ENCODE measurements at regions not wholly inside any gene's neighbourhood (a gene's known extent, or its start where the extent isn't known, plus 50 kb on each side); places are given as distances from the start of the nearest gene placed in this dataset.

DNA sequence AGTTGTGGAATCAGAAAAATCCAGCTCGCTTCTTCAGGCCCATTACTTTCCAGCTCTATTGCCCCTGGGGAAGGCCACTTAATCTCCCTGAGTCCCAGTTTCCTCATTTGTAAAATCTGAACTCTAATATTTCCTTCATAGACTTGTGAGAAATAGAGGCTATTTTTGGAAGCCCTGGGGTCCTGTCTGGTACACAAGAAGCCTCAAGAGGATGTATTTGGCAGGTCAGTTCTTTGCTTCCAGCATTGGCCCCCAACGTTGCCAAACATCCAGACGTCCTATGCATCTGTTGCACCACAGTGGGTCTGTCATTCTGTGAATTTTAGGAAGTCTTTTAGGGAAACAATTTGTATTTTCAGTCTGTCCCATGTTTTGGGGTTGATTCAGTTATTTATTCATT, 525.9 kb downstream of the EBF1 start (continued):
- TF ChIP-seq, protein P1, sequence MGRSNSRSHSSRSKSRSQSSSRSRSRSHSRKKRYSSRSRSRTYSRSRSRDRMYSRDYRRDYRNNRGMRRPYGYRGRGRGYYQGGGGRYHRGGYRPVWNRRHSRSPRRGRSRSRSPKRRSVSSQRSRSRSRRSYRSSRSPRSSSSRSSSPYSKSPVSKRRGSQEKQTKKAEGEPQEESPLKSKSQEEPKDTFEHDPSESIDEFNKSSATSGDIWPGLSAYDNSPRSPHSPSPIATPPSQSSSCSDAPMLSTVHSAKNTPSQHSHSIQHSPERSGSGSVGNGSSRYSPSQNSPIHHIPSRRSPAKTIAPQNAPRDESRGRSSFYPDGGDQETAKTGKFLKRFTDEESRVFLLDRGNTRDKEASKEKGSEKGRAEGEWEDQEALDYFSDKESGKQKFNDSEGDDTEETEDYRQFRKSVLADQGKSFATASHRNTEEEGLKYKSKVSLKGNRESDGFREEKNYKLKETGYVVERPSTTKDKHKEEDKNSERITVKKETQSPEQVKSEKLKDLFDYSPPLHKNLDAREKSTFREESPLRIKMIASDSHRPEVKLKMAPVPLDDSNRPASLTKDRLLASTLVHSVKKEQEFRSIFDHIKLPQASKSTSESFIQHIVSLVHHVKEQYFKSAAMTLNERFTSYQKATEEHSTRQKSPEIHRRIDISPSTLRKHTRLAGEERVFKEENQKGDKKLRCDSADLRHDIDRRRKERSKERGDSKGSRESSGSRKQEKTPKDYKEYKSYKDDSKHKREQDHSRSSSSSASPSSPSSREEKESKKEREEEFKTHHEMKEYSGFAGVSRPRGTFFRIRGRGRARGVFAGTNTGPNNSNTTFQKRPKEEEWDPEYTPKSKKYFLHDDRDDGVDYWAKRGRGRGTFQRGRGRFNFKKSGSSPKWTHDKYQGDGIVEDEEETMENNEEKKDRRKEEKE (IDR thresholded peaks at IDR 0.05) = no peak
- no peak for TF ChIP-seq ZNF217 (IDR thresholded peaks at IDR 0.05)
- TF ChIP-seq, protein P2, sequence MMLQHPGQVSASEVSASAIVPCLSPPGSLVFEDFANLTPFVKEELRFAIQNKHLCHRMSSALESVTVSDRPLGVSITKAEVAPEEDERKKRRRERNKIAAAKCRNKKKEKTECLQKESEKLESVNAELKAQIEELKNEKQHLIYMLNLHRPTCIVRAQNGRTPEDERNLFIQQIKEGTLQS (IDR thresholded peaks at IDR 0.05; ENCODE audit: borderline replicate concordance, extremely low read depth, low read depth, low read length) = no peak

- Histone ChIP-seq H3K79me2 (ENCODE audit: control insufficient read depth, insufficient read depth, low read length) (no peaks in the 10 kb centered on the region), H3K9me3 (replicated peaks; ENCODE audit: control insufficient read depth, insufficient read depth, low read length) (no peaks in the 10 kb centered on the region; the same call in 2 of the 3 replicates), H3K27ac (ENCODE audit: control insufficient read depth, insufficient read depth) (no peak overlapping the region), H3K27me3 (replicated peaks in 1 of 2; ENCODE audit: control insufficient read depth in 2 of 2, insufficient read depth in 2 of 2, low read length in 1 of 2) (no peaks in the 10 kb centered on the region; a peak in 1 of 4 replicates), H3K4me1 (ENCODE audit: control insufficient read depth, insufficient read depth, low read length) (no peaks in the 10 kb centered on the region), H3K36me3 (ENCODE audit: control insufficient read depth in 2 of 2, insufficient read depth in 2 of 2, low read length in 1 of 2) (no peaks in the 10 kb centered on the region), H3K4me2 (ENCODE audit: control insufficient read depth, insufficient read depth) (no peak overlapping the region), H4K20me1 (ENCODE audit: control insufficient read depth, insufficient read depth) (no peaks in the 10 kb centered on the region), H2AFZ (ENCODE audit: control insufficient read depth, low read depth, low read length) (no peak overlapping the region), H3K4me3 (no peak overlapping the region), H3K9ac (ENCODE audit: control insufficient read depth, insufficient read depth, low read length) (no peak overlapping the region)
- 87% methylated on average over 1 of the region's 1 CpG for WGBS (ENCODE audit: insufficient coverage, insufficient replicate concordance, low lambda C conversion rate, missing lambda C conversion rate)
- no peak for FAIRE-seq
- in situ Hi-C loops (cut with MboI) = no loop called here
- ChIA-PET SMC1A (ENCODE audit: uncharacterized antibody, unreplicated experiment) (interaction anchor here (1.4 kb wide), 1 partner anchor 46 kb away, joined by 3 read pairs; no protein-coding TSS in a partner anchor), POLR2A (no interaction called here), CTCF (no interaction called here), RAD21 (ENCODE audit: unreplicated experiment) (interaction anchor here (0.7 kb wide), 1 partner anchor 163 kb away, joined by 3 read pairs; no protein-coding TSS in a partner anchor)
- DNase-seq (ENCODE audit: low read depth, low spot score) = no peak
- no peak for ATAC-seq
- intact Hi-C loops (cut with micrococcal nuclease; ENCODE audit: unreplicated experiment) = no loop called here
- BruUV-seq (replicated peaks) = no TSS peak
- TF ChIP-seq PML (IDR thresholded peaks at IDR 0.05; ENCODE audit: low read length) (no peak), SMAD1 (IDR thresholded peaks at IDR 0.05; ENCODE audit: low read depth, partially characterized antibody) (no peak), POU2F2 (IDR thresholded peaks at IDR 0.05; ENCODE audit: borderline replicate concordance, low read depth, low read length) (no peak), BMI1 (IDR thresholded peaks at IDR 0.05; ENCODE audit: borderline replicate concordance) (no peak), TBL1XR1 (IDR thresholded peaks at IDR 0.05; ENCODE audit: low read depth, low read length) (no peak), ESRRA (IDR thresholded peaks at IDR 0.05; ENCODE audit: low read length) (no peak), TARDBP (IDR thresholded peaks at IDR 0.05; ENCODE audit: borderline replicate concordance) (no peak), USF2 (IDR thresholded peaks at IDR 0.05; ENCODE audit: borderline replicate concordance, low read depth, low read length) (no peak), CHD1 (IDR thresholded peaks at IDR 0.05; ENCODE audit: low read depth, low read length) (no peak), NFIC (IDR thresholded peaks at IDR 0.05; ENCODE audit: low read depth, low read length) (no peak), POLR2A (IDR thresholded peaks at IDR 0.05; ENCODE audit: low read depth, low read length) (no peak), MTA3 (IDR thresholded peaks at IDR 0.05; ENCODE audit: borderline replicate concordance, low read length) (no peak)
- TF ChIP-seq, protein P3, sequence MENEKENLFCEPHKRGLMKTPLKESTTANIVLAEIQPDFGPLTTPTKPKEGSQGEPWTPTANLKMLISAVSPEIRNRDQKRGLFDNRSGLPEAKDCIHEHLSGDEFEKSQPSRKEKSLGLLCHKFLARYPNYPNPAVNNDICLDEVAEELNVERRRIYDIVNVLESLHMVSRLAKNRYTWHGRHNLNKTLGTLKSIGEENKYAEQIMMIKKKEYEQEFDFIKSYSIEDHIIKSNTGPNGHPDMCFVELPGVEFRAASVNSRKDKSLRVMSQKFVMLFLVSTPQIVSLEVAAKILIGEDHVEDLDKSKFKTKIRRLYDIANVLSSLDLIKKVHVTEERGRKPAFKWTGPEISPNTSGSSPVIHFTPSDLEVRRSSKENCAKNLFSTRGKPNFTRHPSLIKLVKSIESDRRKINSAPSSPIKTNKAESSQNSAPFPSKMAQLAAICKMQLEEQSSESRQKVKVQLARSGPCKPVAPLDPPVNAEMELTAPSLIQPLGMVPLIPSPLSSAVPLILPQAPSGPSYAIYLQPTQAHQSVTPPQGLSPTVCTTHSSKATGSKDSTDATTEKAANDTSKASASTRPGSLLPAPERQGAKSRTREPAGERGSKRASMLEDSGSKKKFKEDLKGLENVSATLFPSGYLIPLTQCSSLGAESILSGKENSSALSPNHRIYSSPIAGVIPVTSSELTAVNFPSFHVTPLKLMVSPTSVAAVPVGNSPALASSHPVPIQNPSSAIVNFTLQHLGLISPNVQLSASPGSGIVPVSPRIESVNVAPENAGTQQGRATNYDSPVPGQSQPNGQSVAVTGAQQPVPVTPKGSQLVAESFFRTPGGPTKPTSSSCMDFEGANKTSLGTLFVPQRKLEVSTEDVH (IDR thresholded peaks at IDR 0.05; ENCODE audit: low read depth, partially characterized antibody) = no peak
Measured at GRCh38 chr5:158570502-158570901, 529.2 kb downstream of the EBF1 start.
